ENCODE measurements at regions not wholly inside any gene's neighbourhood (a gene's known extent, or its start where the extent isn't known, plus 50 kb on each side); places are given as distances from the start of the nearest gene placed in this dataset.

- DNase-seq: no peak
Measured at GRCh38 chr7:24341691-24342413, 57.9 kb downstream of the NPY start.

GRCh38 chr7:24343614-24344013, 59.6 kb downstream of the NPY start:
- DNase-seq: no peak

- DNase-seq: no peak
Measured at GRCh38 chr7:24346129-24346528, 62.1 kb downstream of the NPY start.

- no peak for DNase-seq
Measured at GRCh38 chr7:24346716-24347115, 62.7 kb downstream of the NPY start.

GRCh38 chr7:24349339-24349738, 65.3 kb downstream of the NPY start:
- no peak for DNase-seq

- DNase-seq: no peak
Measured at GRCh38 chr7:24354456-24354855, 70.5 kb downstream of the NPY start.

- no peak for DNase-seq
Measured at GRCh38 chr7:24356718-24357386, 72.9 kb downstream of the NPY start.

GRCh38 chr7:24361001-24361400, 77.0 kb downstream of the NPY start:
- DNase-seq: no peak

GRCh38 chr7:24365606-24366005, 81.6 kb downstream of the NPY start:
- DNase-seq: no peak

GRCh38 chr7:24366876-24367275, 82.9 kb downstream of the NPY start:
- no peak for DNase-seq

GRCh38 chr7:24368161-24368560, 84.2 kb downstream of the NPY start:
- no peak for DNase-seq

- no peak for DNase-seq
Measured at GRCh38 chr7:24370541-24370940, 86.6 kb downstream of the NPY start.

GRCh38 chr7:24372961-24373955, 89.3 kb downstream of the NPY start:
- no peak for DNase-seq

GRCh38 chr7:24378871-24379616, 95.1 kb downstream of the NPY start:
- no peak for DNase-seq

GRCh38 chr7:24381894-24382505, 98.0 kb downstream of the NPY start:
- DNase-seq: no peak

GRCh38 chr7:24383055-24383454, 99.1 kb downstream of the NPY start:
- no peak for DNase-seq

- no peak for DNase-seq
Measured at GRCh38 chr7:24384362-24385030, 100.5 kb downstream of the NPY start.

- no peak for DNase-seq
Measured at GRCh38 chr7:24388212-24388611, 104.2 kb downstream of the NPY start.

GRCh38 chr7:24390376-24391157, 106.6 kb downstream of the NPY start:
- no peak for DNase-seq

GRCh38 chr7:24392774-24393173, 108.8 kb downstream of the NPY start:
- no peak for DNase-seq

- DNase-seq: no peak
Measured at GRCh38 chr7:24395512-24395911, 111.5 kb downstream of the NPY start.
